Pons (tissue), 1 donor: ENCODE measurements at regions not wholly inside any gene's neighbourhood (a gene's known extent, or its start where the extent isn't known, plus 50 kb on each side); places are given as distances from the start of the nearest gene placed in this dataset.
A peak's percentile ranks its signal among the peaks of the same experiment; 100 is the strongest.
"Not testable (repeated sequence)": the region's sequence is repeated elsewhere in the genome, so short reads cannot be mapped to it uniquely, and the experiment has no call there.

Experiments
- DNase-seq: peaks from one replicate; pipeline ENCODE4 v3.0.0-alpha.2; 2016; ENCODE audit warnings: low spot score

GRCh38 chr10:28991333-28992270, 297.3 kb upstream of the LYZL1 start:
- peak; percentile 7 for DNase-seq

- DNase-seq, result no peak
Observed at GRCh38 chr10:28993056-28993455, 295.8 kb upstream of the LYZL1 start.

GRCh38 chr10:28993861-28994260, 295.0 kb upstream of the LYZL1 start:
- DNase-seq, result no peak

GRCh38 chr10:28994802-28995201, 294.1 kb upstream of the LYZL1 start:
- DNase-seq, result not testable (repeated sequence)

- no peak for DNase-seq
Observed at GRCh38 chr10:28995497-28995896, 293.4 kb upstream of the LYZL1 start.

- no peak for DNase-seq
Observed at GRCh38 chr10:28996345-28996744, 292.5 kb upstream of the LYZL1 start.

GRCh38 chr10:28996947-28997551, 291.8 kb upstream of the LYZL1 start:
- no peak for DNase-seq

- DNase-seq, result no peak
Observed at GRCh38 chr10:28997734-28998133, 291.1 kb upstream of the LYZL1 start.

GRCh38 chr10:29001801-29002200, 287.1 kb upstream of the LYZL1 start:
- DNase-seq, result no peak

- DNase-seq, result not testable (repeated sequence)
Observed at GRCh38 chr10:29003014-29003413, 285.9 kb upstream of the LYZL1 start.

GRCh38 chr10:29005988-29006387, 282.9 kb upstream of the LYZL1 start:
- DNase-seq, result no peak

- DNase-seq, result no peak
Observed at GRCh38 chr10:29007370-29007747, 281.5 kb upstream of the LYZL1 start.

- no peak for DNase-seq
Observed at GRCh38 chr10:29007748-29008610, 280.9 kb upstream of the LYZL1 start.

- no peak for DNase-seq
Observed at GRCh38 chr10:29009464-29009863, 279.4 kb upstream of the LYZL1 start.

- no peak for DNase-seq
Observed at GRCh38 chr10:29011516-29011915, 277.4 kb upstream of the LYZL1 start.

GRCh38 chr10:29012926-29013554, 275.8 kb upstream of the LYZL1 start:
- no peak for DNase-seq

- no peak for DNase-seq
Observed at GRCh38 chr10:29021591-29021990, 267.3 kb upstream of the LYZL1 start.

GRCh38 chr10:29022513-29022912, 266.4 kb upstream of the LYZL1 start:
- DNase-seq, result no peak

GRCh38 chr10:29023678-29024077, 265.2 kb upstream of the LYZL1 start:
- DNase-seq, result no peak

GRCh38 chr10:29026065-29026797, 262.6 kb upstream of the LYZL1 start:
- DNase-seq, result no peak
